GM21360 (cell line): ENCODE measurements at regions not wholly inside any gene's neighbourhood (a gene's known extent, or its start where the extent isn't known, plus 50 kb on each side); places are given as distances from the start of the nearest gene placed in this dataset.
"Not testable (repeated sequence)": the region's sequence is repeated elsewhere in the genome, so short reads cannot be mapped to it uniquely, and the experiment has no call there.

ENCODE experiments used
- ATAC-seq: cut with Tn5 transposase; IDR thresholded peaks from one replicate; pipeline ENCODE4 v1.9.1; 2021; ENCODE audit warnings: mild to moderate bottlenecking, moderate library complexity; ENCODE audit not compliant: unreplicated experiment

DNA sequence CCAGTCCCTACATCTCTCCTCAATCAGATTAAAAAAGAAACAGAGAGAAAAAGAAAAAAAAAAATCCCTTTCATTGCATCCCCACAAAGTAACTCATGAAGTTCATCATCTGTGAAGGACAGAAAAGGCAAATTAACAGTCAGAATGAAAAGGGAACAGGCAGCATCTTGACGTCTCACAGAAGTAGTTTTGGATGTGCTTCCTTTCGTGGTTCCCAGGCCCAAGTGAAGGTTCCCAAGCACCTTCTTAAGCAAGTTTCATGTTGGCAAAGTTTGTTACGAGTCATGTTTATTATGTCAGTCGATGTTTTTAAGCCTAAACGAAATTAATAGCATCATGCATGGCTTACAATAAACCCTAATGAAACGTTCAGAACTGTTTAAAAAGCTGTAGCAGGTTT lies 475.2 kb downstream of the SETD4 start:
- no peak for ATAC-seq

- ATAC-seq = no peak
Measured at GRCh38 chr21:35583566-35584216, 476.6 kb downstream of the SETD4 start.

GRCh38 chr21:35582731-35583130 lies 477.6 kb downstream of the SETD4 start:
- ATAC-seq = no peak

DNA sequence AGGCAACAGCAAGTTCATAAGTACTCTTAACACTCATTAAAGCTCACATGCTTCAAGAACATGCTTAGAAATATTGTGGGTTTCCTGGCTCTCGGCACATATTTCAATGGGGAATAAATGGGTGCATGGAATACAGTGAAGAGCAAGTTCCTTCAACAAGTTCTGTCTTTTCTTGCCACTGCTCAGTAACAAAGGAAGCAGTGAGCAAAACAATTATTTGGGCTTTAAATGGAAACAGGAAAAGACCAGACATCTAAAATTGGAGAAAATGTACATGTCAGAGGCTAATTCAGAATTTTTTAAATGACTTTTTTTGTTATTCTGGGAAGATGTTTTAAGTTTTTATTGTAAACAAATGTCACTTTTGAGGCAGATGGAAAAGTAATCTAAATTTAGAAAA lies 478.7 kb downstream of the SETD4 start:
- no peak for ATAC-seq

DNA sequence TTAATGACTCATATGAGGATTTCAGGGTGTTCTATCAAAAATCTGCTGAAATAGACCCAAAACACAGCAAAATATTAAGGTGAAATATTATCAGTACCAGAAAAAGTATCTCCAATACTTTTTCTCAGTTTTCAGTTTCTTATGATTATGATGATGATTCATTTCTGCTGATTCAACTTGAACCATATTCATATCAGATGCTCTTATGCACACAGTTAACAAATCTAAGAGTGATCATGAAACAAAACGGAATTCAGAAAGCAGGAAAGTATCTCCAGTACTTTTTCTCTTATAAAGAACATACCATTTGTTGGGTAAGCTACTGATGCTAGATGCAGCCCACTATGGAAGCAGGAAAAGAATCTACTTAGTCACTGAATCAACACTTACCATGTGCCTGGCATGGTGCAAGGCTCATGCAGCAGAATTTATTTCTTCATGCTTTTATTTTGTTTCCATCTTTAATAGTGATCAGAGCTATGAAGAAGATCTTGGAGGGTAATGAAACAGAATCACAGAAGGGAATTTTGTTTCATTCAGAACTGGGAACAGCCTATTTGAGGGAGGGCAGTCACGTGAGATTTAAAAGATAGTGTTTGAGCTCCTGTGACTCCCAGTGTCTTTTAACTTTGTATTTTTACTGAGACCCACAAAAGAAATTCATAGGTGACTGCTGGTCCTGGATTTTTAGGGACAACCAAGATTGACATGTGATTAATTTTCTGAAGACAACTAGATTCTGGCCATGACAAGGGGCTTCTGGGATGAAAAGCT lies 480.6 kb downstream of the SETD4 start:
- no peak for ATAC-seq

- no peak for ATAC-seq
Measured at GRCh38 chr21:35578831-35579471, 481.4 kb downstream of the SETD4 start.

DNA sequence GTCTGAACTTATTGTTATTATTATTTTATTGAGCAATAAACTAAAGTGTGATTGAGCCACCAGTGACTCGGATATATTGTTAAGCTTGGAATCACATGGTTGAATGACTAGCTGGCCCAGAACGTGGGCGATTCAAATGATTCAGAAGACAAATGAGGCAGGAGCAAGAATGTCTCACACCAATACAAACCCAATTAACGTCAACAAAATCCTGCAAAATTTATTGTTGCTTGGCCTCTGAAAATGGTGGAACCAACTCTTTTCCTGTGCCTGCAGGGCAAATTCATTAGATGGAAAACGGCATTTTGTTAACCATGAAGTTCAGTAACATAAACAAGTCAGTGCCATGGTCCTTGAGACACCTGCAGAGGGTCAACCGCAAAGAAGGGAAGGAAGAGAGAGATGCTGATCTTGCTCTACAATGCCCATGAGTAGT lies 482.0 kb downstream of the SETD4 start:
- no peak for ATAC-seq

DNA sequence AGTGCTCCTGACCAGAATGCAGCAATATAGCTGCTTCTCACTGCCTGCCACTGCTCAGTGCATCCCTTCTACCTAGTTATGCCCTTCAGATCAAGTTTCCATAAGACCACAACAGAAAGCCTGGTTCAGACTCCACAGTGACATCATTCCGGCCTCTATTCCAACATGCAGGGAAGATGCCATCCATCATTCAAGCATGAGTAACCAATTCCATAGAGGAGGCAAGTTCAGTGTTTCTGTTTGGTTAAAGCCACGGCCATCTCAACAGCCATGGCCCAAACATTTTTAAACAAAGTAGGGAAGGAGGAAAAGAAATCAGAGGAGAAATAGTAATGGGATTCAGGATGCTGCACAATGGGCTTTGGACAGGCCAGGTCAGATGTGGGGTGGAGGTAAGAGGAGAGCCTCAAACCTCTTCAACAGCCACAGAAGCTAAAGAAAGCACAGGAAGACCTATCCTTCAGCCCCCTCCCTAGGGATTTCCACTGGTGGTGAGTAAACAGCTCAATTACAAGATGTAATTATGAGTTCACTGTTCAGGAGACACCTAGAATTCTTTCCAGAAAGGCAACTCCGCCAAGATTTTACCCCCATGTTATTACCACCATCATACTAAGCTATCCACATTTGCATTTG lies 484.9 kb downstream of the SETD4 start:
- ATAC-seq = no peak

- ATAC-seq = no peak
Measured at GRCh38 chr21:35573472-35574374, 486.6 kb downstream of the SETD4 start.

DNA sequence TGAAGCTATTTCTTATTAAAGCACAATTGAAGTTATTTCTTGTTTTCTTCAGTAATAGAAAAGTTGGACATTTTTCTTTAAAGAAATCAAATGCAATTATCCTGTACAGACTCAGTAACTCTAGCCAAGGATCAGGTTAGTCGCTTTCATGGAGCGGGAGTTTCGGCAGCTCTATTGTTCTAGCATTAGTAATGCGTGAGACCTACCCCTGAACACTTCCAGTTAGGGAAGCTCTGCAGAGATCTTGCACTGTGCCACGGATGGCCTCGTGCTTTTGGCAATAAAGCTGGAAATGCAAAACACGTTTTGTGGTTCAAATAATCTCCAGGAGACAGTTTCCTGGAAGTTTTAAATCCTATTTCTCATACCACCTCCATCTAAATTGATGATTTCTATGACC lies 488.4 kb downstream of the SETD4 start:
- no peak for ATAC-seq

DNA sequence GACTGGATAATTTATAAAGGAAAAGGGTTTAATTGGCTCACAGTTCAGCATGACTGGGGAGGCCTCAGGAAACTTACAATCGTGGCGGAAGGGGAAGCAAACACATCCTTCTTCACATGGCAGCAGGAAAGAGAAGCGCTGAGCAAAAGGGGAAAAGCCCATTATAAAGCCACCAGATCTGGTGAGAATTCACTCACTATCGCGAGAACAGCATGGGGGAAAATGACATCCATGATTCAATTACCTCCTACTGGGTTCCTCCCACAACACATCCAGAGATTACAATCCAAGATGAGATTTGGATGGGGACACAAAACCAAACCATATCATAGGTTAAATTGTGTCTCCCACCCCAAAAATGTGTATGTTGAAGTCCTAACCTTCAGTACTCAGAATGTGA lies 491.7 kb downstream of the SETD4 start:
- no peak for ATAC-seq

GRCh38 chr21:35566874-35567273 lies 493.5 kb downstream of the SETD4 start:
- ATAC-seq = no peak

GRCh38 chr21:35565204-35565611 lies 495.1 kb downstream of the SETD4 start:
- no peak for ATAC-seq

- ATAC-seq = no peak
Measured at GRCh38 chr21:35563885-35564451, 496.4 kb downstream of the SETD4 start.

DNA sequence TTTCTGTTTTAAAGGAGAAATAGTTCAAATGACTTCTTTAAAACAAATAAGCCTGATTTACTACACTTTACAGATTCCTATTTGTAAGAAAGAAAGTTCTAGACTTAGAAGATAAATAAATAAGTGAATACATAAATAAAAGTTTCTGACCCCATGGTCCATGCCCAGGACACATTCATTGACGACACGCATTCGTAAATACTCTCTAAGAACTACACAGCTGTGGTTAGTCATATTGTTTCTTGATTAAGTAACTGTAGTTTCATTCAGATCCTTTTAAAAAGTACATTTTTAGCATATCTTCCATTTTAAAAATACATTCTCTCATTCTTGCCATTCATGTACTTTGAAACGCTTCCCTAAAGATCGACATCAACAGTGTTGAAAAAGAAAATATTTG lies 497.4 kb downstream of the SETD4 start:
- no peak for ATAC-seq

DNA sequence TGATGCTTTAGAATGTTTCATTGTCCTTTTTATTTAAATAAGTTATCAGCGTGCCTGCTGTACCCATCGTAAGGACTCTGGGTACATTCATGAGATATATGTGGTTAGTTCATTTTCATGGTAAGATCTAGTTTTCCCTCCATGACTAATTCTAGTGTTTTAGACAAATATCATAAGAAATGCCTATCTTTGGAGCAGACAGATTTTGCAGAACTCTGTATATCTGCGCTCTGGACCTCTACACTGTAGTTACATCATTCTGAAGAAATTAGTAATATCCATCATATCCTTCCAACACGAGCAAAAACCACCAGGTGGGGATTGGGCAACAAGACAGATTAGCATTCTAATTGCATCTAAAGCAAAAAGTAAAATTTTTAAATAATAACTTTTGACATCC lies 499.2 kb downstream of the SETD4 start:
- ATAC-seq = no peak

GRCh38 chr21:35559829-35560225 lies 500.5 kb downstream of the SETD4 start:
- no peak for ATAC-seq

DNA sequence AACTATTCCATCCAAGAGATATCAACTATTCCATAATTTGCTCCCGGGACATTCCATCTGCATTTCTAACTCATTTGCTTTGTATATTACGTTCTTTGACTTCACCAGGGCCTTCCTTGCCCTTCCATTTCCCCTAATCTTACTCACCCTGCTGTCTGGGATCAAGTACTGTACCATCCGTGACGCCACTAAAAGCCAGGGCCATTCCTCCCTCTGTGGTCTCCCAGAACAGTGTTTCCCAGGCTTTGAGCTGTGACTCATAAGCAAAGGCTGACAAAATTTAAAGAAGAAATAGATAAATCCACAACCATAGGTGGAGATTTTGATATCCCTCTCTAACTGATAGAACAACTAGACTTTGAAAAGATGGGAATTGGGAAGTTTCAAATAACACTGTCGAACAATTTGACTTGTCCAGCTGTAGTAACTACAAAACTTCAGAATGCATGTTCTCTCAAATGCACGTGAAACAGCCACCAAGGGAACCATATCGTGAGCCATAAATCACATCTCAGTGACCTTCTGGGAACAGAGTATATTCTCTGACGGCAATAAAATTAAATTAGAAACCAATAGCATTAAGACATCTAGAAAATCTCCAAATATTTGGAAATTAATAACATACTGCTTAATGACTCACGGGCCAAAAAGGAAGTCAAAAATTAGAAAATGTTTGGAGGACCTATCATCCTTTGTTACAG lies 501.0 kb downstream of the SETD4 start:
- no peak for ATAC-seq

- ATAC-seq = no peak
Measured at GRCh38 chr21:35556536-35556935, 503.8 kb downstream of the SETD4 start.

DNA sequence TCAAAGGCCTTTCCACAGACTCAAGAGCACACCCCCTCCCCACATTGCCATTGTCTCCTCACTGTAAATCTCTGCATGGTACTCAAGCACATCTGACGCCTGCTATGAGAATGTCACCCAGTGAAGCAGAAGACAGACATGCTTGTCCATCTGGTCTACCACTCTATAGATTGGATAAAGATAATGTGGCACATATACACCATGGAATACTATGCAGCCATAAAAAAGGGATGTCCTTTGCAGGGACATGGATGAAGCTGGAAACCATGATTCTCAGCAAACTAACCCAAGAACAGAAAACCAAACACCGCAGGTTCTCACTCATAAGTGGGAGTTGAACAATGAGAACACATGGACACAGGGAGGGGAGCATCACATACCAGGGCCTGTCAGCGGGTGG lies 503.4 kb upstream of the RUNX1 start:
- ATAC-seq = not testable (repeated sequence)
